SHP77 (cell line): ENCODE measurements at regions not wholly inside any gene's neighbourhood (a gene's known extent, or its start where the extent isn't known, plus 50 kb on each side); places are given as distances from the start of the nearest gene placed in this dataset.

ENCODE experiments used
- DNase-seq, 2 experiments: peaks; one replicate each; lab custom pipeline; 2025; lab: John Stamatoyannopoulos, UW

- DNase-seq: peak; percentile 5 to 13
Measured at GRCh38 chr1:209265301-209265700, 318.2 kb upstream of the CAMK1G start.

GRCh38 chr1:209266590-209267205 is 316.8 kb upstream of the CAMK1G start:
- DNase-seq: no peak

GRCh38 chr1:209267968-209268367 is 315.5 kb upstream of the CAMK1G start:
- no peak for DNase-seq

GRCh38 chr1:209268479-209268878 is 315.0 kb upstream of the CAMK1G start:
- DNase-seq: no peak

GRCh38 chr1:209276321-209276720 is 307.2 kb upstream of the CAMK1G start:
- DNase-seq: no peak

- DNase-seq: no peak
Measured at GRCh38 chr1:209277662-209278061, 305.9 kb upstream of the CAMK1G start.

- DNase-seq: no peak
Measured at GRCh38 chr1:209291715-209292114, 291.8 kb upstream of the CAMK1G start.

GRCh38 chr1:209302779-209303568 is 280.5 kb upstream of the CAMK1G start:
- no peak for DNase-seq

- no peak for DNase-seq
Measured at GRCh38 chr1:209304166-209304565, 279.3 kb upstream of the CAMK1G start.

- no peak for DNase-seq
Measured at GRCh38 chr1:209305221-209305954, 278.1 kb upstream of the CAMK1G start.

- DNase-seq: no peak
Measured at GRCh38 chr1:209307846-209308245, 275.7 kb upstream of the CAMK1G start.

GRCh38 chr1:209309198-209309597 is 274.3 kb upstream of the CAMK1G start:
- no peak for DNase-seq

- no peak for DNase-seq
Measured at GRCh38 chr1:209311770-209312169, 271.7 kb upstream of the CAMK1G start.

GRCh38 chr1:209316929-209317328 is 266.6 kb upstream of the CAMK1G start:
- no peak for DNase-seq

- DNase-seq: no peak
Measured at GRCh38 chr1:209318181-209319056, 265.1 kb upstream of the CAMK1G start.

- DNase-seq: no peak
Measured at GRCh38 chr1:209319057-209319432, 264.5 kb upstream of the CAMK1G start.

- no peak for DNase-seq
Measured at GRCh38 chr1:209319549-209319948, 264.0 kb upstream of the CAMK1G start.

GRCh38 chr1:209323743-209324142 is 259.8 kb upstream of the CAMK1G start:
- no peak for DNase-seq

- no peak for DNase-seq
Measured at GRCh38 chr1:209324901-209325871, 258.3 kb upstream of the CAMK1G start.

GRCh38 chr1:209326076-209326475 is 257.4 kb upstream of the CAMK1G start:
- DNase-seq: no peak

- no peak for DNase-seq
Measured at GRCh38 chr1:209326831-209327230, 256.7 kb upstream of the CAMK1G start.
